NCI-H1930 (cell line): ENCODE measurements at regions not wholly inside any gene's neighbourhood (a gene's known extent, or its start where the extent isn't known, plus 50 kb on each side); places are given as distances from the start of the nearest gene placed in this dataset.

Source experiments
- DNase-seq, 2 experiments: peaks; one replicate each; lab custom pipeline; 2025; lab: John Stamatoyannopoulos, UW

- DNase-seq: no peak
These were observed 101.2 kb upstream of the GNAO1 start for GRCh38 chr16:56090076-56090475.

GRCh38 chr16:56087626-56088025 lies 103.7 kb upstream of the GNAO1 start:
- no peak for DNase-seq

GRCh38 chr16:56081371-56081770 lies 109.9 kb upstream of the GNAO1 start:
- DNase-seq: no peak

GRCh38 chr16:56075732-56076388 lies 115.4 kb upstream of the GNAO1 start:
- DNase-seq: no peak

- DNase-seq: no peak
These were observed 117.8 kb upstream of the GNAO1 start for GRCh38 chr16:56073508-56073907.

- DNase-seq: no peak
These were observed 119.2 kb upstream of the GNAO1 start for GRCh38 chr16:56072096-56072495.

- no peak for DNase-seq
These were observed 122.5 kb upstream of the GNAO1 start for GRCh38 chr16:56068816-56069215.

- DNase-seq: no peak
These were observed 123.0 kb upstream of the GNAO1 start for GRCh38 chr16:56068314-56068713.

GRCh38 chr16:56067406-56067805 lies 123.9 kb upstream of the GNAO1 start:
- DNase-seq: no peak

GRCh38 chr16:56066617-56067016 lies 124.7 kb upstream of the GNAO1 start:
- no peak for DNase-seq

GRCh38 chr16:56063111-56063510 lies 128.2 kb upstream of the GNAO1 start:
- no peak for DNase-seq

GRCh38 chr16:56057151-56057550 lies 134.1 kb upstream of the GNAO1 start:
- no peak for DNase-seq

- DNase-seq: no peak
These were observed 140.4 kb upstream of the GNAO1 start for GRCh38 chr16:56050916-56051315.

GRCh38 chr16:56048425-56049105 lies 142.7 kb upstream of the GNAO1 start:
- DNase-seq: no peak

- DNase-seq: no peak
These were observed 143.7 kb upstream of the GNAO1 start for GRCh38 chr16:56047307-56048234.

GRCh38 chr16:56042416-56042815 lies 148.9 kb upstream of the GNAO1 start:
- DNase-seq: no peak

- DNase-seq: no peak
These were observed 149.6 kb upstream of the GNAO1 start for GRCh38 chr16:56041556-56042140.

GRCh38 chr16:56038564-56039098 lies 152.7 kb upstream of the GNAO1 start:
- DNase-seq: no peak

- DNase-seq: no peak
These were observed 156.9 kb upstream of the CES5A start for GRCh38 chr16:56032072-56032471.

GRCh38 chr16:56029026-56029425 lies 153.9 kb upstream of the CES5A start:
- DNase-seq: no peak

GRCh38 chr16:56022818-56023217 lies 147.6 kb upstream of the CES5A start:
- DNase-seq: no peak

- DNase-seq: no peak
These were observed 144.1 kb upstream of the CES5A start for GRCh38 chr16:56019274-56019673.
